Embryonic facial prominence (tissue), 1 donor: ENCODE measurements at regions not wholly inside any gene's neighbourhood (a gene's known extent, or its start where the extent isn't known, plus 50 kb on each side); places are given as distances from the start of the nearest gene placed in this dataset.

ENCODE experiments used
- DNase-seq: peaks from one replicate; pipeline ENCODE4 v3.0.0-alpha.2; 2016; ENCODE audit errors: extremely low spot score

- no peak for DNase-seq
Measured at GRCh38 chr16:51487880-51488279, 336.8 kb upstream of the SALL1 start.

GRCh38 chr16:51474414-51475091, 323.5 kb upstream of the SALL1 start:
- DNase-seq: no peak

GRCh38 chr16:51473091-51473490, 322.0 kb upstream of the SALL1 start:
- no peak for DNase-seq

DNA sequence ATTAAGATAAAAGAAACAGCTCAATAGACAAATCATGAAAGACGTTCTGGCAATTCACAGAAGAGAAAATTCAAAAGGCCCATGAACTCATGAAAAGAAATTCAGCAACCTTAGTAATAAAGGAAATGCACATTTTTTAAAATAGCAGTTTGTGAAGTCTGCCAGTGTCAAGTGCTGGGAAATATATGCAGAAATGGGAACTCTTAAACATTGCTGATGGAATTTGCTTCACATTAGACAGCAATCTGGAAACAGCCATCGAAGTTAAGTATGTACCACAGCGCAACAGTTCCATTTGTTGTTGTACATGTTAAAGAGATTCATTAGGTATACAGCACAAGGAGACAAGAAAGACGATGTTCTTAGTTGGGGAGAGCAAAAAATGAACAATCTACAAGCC, 319.4 kb upstream of the SALL1 start:
- no peak for DNase-seq

DNA sequence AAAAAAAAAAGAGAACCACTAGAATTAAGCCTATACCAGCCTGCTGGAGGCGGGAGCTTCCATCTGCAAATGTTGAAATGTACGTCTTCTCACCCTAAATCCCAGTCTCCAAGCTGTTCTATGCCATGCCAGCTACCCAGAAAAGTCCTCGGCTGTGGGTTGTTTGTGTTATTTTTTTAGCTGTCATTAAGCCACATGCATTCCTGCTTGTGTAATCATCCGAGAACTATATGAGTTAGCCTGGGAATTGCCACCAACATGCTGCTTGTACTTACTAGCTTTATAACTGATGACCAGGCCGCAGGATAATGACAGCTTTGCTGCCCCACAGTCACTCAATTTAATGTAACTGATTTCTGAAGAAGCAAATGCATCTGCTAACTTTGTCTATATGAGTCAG, 313.9 kb upstream of the SALL1 start:
- no peak for DNase-seq

GRCh38 chr16:51461255-51461654, 310.2 kb upstream of the SALL1 start:
- DNase-seq: no peak

DNA sequence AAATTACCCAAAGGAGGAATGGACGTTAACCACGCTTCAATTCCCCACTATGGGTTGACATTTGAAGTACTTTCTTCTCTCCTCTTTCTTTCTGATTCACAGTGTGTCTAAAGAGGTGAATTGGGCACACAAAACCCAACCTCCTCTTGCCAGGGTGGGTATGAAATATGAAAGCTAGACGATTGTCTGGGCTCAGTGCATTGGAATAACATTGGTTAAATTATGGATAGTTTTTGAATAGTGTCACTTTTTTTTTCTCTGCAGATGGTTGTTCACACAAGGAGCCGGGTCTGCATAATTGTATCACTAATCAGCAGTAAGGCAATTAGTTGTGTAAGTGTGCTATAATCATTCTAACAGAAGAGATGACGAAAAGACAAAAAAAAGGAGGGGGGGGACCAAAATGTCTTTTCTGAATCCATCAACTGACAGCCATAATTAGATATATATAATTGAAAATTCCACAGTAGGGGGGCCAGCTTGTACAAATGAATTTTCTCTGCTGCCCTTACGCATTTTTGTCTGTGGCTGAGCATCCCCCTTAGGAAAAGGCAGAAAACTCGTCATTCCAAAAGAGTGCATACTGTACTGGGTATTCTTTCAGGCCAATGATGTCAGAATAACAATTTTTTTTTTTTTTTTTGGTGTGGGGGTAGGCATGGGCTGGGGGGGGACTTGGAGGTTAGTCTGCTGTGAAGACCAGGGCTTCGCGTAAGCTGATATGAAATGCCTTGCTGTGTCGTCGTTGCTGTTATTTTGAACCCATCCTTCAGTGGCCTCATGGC, 307.5 kb upstream of the SALL1 start:
- no peak for DNase-seq

- DNase-seq: no peak
Measured at GRCh38 chr16:51457775-51458174, 306.7 kb upstream of the SALL1 start.

GRCh38 chr16:51455398-51455797, 304.3 kb upstream of the SALL1 start:
- DNase-seq: no peak

GRCh38 chr16:51453251-51453650, 302.2 kb upstream of the SALL1 start:
- DNase-seq: no peak

DNA sequence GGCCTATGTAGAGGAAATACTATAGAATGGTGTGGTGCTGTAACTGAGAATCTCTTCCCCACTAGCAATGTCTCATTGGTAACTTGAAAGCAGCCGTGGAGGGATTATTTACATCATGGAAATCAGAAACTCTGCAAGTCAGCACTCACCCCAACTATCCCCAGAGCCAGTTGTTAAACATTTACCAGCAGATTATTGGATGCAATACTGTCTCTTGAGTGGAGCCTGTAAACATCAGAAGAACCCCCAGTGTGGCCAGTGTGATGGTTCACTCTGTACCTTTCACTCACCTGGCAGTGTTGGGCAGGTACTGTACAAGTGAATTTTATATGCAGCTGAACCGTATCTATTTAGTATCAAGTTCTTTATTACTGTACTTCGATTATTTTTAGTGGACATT, 299.8 kb upstream of the SALL1 start:
- no peak for DNase-seq

GRCh38 chr16:51450376-51450775, 299.3 kb upstream of the SALL1 start:
- no peak for DNase-seq

DNA sequence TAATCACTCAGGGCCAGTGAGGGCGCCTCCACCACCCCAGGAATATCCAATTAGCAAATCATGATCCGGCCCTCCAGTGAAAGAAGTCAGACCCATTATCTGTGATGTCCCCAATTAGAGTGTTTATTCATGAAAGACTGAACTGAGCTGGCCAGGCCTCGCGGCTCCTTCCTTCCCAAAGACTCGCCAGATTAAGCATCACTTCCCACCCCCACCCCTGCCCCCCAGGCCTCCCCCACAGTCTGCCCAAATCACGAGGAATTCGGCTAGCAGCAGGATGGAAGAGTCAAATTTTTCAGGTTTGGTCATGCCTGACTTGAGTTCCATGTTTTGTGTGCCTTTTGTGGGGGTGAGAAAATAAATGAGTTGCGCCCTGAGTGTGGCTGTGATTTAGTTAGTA, 298.4 kb upstream of the SALL1 start:
- DNase-seq: no peak

- no peak for DNase-seq
Measured at GRCh38 chr16:51445250-51445649, 294.2 kb upstream of the SALL1 start.

DNA sequence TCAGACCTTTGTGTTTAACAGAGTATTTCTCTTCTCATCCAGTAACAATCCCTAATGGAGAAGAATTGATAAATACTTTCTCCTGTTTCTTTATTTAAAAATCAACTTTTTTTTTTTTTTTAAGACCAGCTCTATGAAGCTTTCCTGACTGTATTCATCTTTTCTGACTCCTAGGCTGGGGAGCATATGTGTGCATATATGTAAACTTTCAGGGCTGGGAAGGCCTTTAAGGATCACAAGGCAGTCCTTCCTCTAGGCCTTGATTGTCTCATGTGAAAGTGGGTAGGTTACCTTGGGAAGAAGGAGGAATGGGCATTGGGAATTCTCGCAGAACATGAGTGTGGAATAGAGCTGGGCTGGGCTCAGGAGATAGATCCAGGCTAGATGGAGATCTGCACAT, 292.9 kb upstream of the SALL1 start:
- no peak for DNase-seq

DNA sequence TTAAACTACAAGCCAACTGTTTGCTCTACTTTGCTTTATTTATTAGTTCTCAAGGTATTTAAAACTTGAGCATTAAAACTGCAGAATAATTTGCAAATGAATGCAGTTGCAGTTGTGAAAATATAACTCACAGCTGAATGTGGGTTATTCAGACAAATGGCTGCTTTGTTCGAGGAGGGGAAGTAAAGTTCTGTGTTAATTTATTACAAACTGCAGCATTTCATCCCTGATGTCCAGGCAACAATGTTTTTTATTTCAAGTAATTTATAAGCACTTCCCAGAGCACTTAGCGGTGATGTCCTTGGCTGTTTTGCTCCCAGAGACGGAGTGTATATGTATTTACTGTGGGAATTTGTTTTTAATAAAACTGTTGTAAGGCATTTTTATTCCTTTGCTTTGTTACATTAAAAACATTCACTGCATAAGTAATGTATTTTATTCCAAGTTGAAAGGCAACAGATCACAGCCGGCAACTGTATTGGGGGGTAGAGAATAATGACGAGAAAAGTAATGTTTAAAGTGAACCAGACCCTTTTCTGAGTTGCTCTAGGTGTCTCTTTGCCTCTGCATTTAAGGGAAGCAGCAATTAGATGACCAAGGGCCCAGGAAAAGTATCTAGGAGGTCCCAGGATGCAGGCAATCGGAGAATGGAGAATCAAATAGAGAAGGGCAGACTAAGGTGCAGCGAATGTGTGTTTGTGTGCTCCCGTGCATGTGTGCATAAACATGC, 291.2 kb upstream of the SALL1 start:
- DNase-seq: no peak

- DNase-seq: no peak
Measured at GRCh38 chr16:51440131-51440889, 289.2 kb upstream of the SALL1 start.

GRCh38 chr16:51439271-51439670, 288.2 kb upstream of the SALL1 start:
- no peak for DNase-seq

GRCh38 chr16:51436742-51437141, 285.7 kb upstream of the SALL1 start:
- DNase-seq: no peak

GRCh38 chr16:51434567-51435198, 283.6 kb upstream of the SALL1 start:
- DNase-seq: no peak

DNA sequence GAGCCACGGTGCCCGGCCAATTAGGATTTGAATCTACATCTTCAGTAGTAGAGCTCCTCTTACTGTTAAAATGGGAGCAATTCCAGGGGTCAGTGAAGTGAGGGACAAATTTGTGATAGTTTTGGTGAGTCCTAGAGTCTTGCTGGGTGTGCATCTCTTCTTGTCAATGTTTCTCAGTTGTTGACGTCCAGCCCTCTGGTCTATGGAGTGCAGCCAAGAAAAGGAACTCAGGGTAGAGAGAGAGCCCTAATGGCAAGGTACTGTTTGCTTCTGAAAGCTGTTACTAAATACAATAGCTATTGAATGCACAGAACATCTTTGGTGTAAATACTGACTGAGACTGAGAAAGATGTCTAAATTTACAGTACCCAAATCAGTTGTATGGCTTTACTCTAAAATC, 282.5 kb upstream of the SALL1 start:
- no peak for DNase-seq
